Ovary (tissue), 7 donors: ENCODE measurements at regions not wholly inside any gene's neighbourhood (a gene's known extent, or its start where the extent isn't known, plus 50 kb on each side); places are given as distances from the start of the nearest gene placed in this dataset.

Experiments
- DNase-seq, 5 donors: peaks; one replicate each; pipeline ENCODE4 v3.0.0-alpha.2; 2019 to 2020
- H3K27ac ChIP-seq, 2 donors: fragments of 200-600 bp; one replicate each; pipeline versions ENCODE4 v1.5.1 to v1.8.0; 2019 to 2022
- H3K27me3 ChIP-seq: fragments of 200-600 bp; one replicate; pipeline ENCODE4 v1.8.0; 2022
- H3K36me3 ChIP-seq: fragments of 200-600 bp; sonication (generic); one replicate; pipeline ENCODE4 v1.5.1; 2019
- H3K4me1 ChIP-seq: one replicate; pipeline ENCODE4 v1.8.1; 2013; ENCODE audit warnings: mild to moderate bottlenecking, moderate library complexity; ENCODE audit not compliant: insufficient read depth
- H3K4me3 ChIP-seq: fragments of 200-600 bp; sonication (generic); one replicate; pipeline ENCODE4 v1.5.1; 2017
- H3K9me3 ChIP-seq, 2 donors: fragments of 200-600 bp in 1 of 2; sonication (generic) in 1 of 2; one replicate each; pipeline versions ENCODE4 v1.5.1 to v1.8.1; 2013 to 2019; ENCODE audit warnings: mild to moderate bottlenecking in 1 of 2, moderate library complexity in 1 of 2
- EP300 ChIP-seq: sonication (generic); formaldehyde crosslinking; IDR thresholded peaks from one replicate; pipeline ENCODE4 v1.6.1; 2017; ENCODE audit warnings: antibody characterized with exemption
- POLR2A ChIP-seq: fragments of 450-650 bp; IDR thresholded peaks from one replicate; pipeline ENCODE4 v1.6.1; 2017; ENCODE audit warnings: antibody characterized with exemption, mild to moderate bottlenecking, moderate library complexity
- WGBS, 3 donors: extraction: QIAGEN DNeasy Blood & Tissue Kit in 1 of 3; methylation state at CpG; one replicate each; pipeline versions ENCODE4 v1.1.5 to v1.1.7; 2013 to 2017; 5-methylcytosine and 5-hydroxymethylcytosine counted together
- intact Hi-C, 4 donors: fragments of 100-400 bp; cut with DNase I; formaldehyde crosslinking; loops; one replicate each; pipeline versions ENCODE4 v1.11.0 to v1.15.1; 2022 to 2023
- TF ChIP-seq, protein P1 (sequence below), 3 donors: fragments of 450-650 bp in 2 of 3; fragments of 200-600 bp in 1 of 3; IDR thresholded peaks; one replicate each; pipeline versions ENCODE4 v1.5.1 to v1.8.0; 2016 to 2022; ENCODE audit warnings: antibody characterized with exemption in 3 of 3, mild to moderate bottlenecking in 1 of 3
- donor health status: DM: no; HTN: no; CAD: no; lungs with moderate emphysema.
- donor health status: DM: no; HTN: no; CAD: no.
- donor health status: Bipolar disorder and iron deficiency.
- donor health status: DM: no; HTN: no; CAD: no.
- donor health status: DM: yes; HTN: yes; CAD: no.

DNA sequence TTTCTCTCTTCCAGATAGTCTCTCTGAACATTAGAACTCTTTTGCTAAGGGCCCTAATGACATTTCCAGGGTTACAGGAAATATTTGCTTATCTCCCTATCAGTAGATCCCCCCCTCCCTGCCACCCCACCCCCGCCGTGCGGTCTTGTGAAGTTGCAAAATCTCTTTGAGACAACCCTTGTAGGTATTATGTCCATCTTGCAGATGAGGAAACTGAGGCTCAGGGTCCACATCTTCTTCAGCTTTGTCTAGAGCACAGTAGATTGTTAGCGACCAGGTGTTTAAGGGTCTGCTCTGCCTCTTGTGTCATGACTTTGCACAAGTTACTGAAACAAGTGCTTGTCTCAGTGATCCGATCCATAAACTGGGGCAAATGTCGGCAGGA, 65.8 kb upstream of the GATA6 start:
- Histone ChIP-seq H3K27ac (no peak overlapping the region), H3K4me3 (no peak overlapping the region), H3K4me1 (no peaks in the 10 kb centered on the region), H3K27me3 (no peaks in the 10 kb centered on the region), H3K9me3 (no peaks in the 10 kb centered on the region), H3K36me3 (no peaks in the 10 kb centered on the region)
- WGBS, 3 donors: 89 to 91% (median 91%) methylated on average over 6 of the region's 6 CpGs
- TF ChIP-seq EP300: no peak
- TF ChIP-seq POLR2A: no peak
- TF ChIP-seq, protein P1, sequence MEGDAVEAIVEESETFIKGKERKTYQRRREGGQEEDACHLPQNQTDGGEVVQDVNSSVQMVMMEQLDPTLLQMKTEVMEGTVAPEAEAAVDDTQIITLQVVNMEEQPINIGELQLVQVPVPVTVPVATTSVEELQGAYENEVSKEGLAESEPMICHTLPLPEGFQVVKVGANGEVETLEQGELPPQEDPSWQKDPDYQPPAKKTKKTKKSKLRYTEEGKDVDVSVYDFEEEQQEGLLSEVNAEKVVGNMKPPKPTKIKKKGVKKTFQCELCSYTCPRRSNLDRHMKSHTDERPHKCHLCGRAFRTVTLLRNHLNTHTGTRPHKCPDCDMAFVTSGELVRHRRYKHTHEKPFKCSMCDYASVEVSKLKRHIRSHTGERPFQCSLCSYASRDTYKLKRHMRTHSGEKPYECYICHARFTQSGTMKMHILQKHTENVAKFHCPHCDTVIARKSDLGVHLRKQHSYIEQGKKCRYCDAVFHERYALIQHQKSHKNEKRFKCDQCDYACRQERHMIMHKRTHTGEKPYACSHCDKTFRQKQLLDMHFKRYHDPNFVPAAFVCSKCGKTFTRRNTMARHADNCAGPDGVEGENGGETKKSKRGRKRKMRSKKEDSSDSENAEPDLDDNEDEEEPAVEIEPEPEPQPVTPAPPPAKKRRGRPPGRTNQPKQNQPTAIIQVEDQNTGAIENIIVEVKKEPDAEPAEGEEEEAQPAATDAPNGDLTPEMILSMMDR (IDR thresholded peaks at IDR 0.05): no peak
- no peak for DNase-seq
- intact Hi-C loops: no loop called here

DNA sequence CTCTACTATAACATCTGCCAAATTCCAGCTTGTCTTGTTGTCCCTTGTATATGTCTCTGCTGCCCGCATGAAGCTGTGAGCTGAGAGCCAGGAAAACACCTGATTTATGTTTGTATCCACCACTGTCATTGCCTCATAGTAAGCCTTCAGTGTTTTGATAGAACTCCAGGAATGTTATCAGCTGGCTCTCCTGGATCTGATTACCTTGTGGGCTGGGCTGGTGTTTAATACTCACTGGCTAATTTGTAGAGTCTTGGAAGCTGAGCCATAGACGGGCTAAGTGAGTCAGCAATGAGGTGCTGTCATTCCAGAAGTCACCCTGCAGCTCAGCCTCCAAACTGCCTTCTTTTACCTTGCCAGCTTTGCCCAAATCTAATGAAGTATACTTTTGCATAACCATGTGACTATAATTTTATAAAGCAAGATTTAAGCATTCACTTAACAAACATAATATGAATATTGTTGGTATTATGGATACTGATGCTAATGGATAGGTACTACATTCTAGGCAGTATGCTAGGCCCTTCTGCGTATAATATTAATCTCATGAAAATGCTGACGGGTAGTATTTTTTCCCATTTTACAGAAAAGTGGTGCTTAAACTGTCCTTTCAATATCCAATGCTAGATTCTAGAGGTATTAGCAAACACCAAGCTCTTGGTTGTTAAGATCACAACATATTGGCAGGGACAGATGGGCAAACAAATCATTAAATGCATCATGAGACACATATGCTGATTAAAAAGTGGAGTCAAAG, 62.7 kb upstream of the GATA6 start:
- TF ChIP-seq, protein P1 (IDR thresholded peaks at IDR 0.05): no peak
- no peak for TF ChIP-seq POLR2A
- TF ChIP-seq EP300: no peak
- DNase-seq: no peak
- Histone ChIP-seq H3K4me3 (no peak overlapping the region), H3K27ac (no peak overlapping the region), H3K9me3 (no peaks in the 10 kb centered on the region), H3K4me1 (no peaks in the 10 kb centered on the region), H3K27me3 (no peaks in the 10 kb centered on the region), H3K36me3 (no peaks in the 10 kb centered on the region)
- intact Hi-C loops: no loop called here
- WGBS, 3 donors: 88 to 97% (median 93%) methylated on average over 4 of the region's 4 CpGs

DNA sequence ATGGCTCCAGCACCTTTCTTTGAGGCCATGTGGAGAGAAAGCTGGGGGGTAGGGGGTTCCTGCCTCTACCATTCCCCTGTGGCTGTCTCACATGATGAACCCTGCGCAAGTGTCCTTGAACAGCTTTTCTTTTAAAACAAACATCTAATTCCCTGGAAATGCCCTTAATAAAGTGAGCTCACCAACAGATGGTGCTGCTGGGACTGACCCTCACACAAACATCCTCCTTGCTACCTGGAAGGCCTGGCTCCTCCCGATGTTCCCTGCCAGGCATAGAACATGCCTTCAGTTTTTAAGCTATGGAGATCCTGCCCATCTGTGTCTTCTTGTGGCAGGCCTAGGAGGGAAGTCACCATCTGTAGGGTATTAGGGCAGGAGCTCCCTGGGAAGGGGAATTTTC, 60.7 kb upstream of the GATA6 start:
- Histone ChIP-seq H3K4me1 (no peaks in the 10 kb centered on the region), H3K4me3 (no peak overlapping the region), H3K9me3 (no peaks in the 10 kb centered on the region), H3K27ac (no peak overlapping the region), H3K27me3 (no peaks in the 10 kb centered on the region), H3K36me3 (no peaks in the 10 kb centered on the region)
- 13 to 48% (median 19%) methylated on average over 2 of the region's 2 CpGs for WGBS, 3 donors
- DNase-seq: no peak
- intact Hi-C loops: no loop called here
- TF ChIP-seq EP300: no peak
- TF ChIP-seq, protein P1 (IDR thresholded peaks at IDR 0.05): no peak

DNA sequence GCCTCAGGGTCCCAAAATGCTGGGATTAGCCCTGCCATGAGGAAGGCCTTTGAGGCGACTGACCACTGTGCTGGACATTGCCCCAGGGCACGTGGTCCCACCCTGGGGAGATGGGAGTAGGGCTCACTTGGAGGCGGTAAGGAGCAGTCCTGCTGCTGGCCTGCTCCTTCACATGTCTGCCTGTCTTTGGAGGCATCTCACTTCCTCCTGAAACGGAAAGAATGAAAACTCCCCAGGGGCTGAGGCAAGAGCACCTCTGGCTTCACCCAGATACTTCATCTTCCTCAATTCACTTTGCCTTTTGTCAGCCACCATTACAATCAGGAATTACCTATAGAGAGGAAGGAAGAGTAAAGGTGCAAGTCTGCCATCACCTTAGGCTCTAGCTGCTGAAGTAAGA, 59.9 kb upstream of the GATA6 start:
- no peak overlapping the region for H3K4me3 ChIP-seq
- no peaks in the 10 kb centered on the region for H3K27me3 ChIP-seq
- no peaks in the 10 kb centered on the region for H3K9me3 ChIP-seq
- no peaks in the 10 kb centered on the region for H3K36me3 ChIP-seq
- TF ChIP-seq, protein P1 (IDR thresholded peaks at IDR 0.05): no peak
- TF ChIP-seq EP300: no peak
- TF ChIP-seq POLR2A: no peak
- no peak for DNase-seq
- no peaks in the 10 kb centered on the region for H3K4me1 ChIP-seq
- no peak overlapping the region for H3K27ac ChIP-seq
- intact Hi-C loops: no loop called here
- WGBS, 3 donors: 88 to 95% (median 89%) methylated on average over 4 of the region's 4 CpGs
